ENCODE measurements at regions not wholly inside any gene's neighbourhood (a gene's known extent, or its start where the extent isn't known, plus 50 kb on each side); places are given as distances from the start of the nearest gene placed in this dataset.

DNA sequence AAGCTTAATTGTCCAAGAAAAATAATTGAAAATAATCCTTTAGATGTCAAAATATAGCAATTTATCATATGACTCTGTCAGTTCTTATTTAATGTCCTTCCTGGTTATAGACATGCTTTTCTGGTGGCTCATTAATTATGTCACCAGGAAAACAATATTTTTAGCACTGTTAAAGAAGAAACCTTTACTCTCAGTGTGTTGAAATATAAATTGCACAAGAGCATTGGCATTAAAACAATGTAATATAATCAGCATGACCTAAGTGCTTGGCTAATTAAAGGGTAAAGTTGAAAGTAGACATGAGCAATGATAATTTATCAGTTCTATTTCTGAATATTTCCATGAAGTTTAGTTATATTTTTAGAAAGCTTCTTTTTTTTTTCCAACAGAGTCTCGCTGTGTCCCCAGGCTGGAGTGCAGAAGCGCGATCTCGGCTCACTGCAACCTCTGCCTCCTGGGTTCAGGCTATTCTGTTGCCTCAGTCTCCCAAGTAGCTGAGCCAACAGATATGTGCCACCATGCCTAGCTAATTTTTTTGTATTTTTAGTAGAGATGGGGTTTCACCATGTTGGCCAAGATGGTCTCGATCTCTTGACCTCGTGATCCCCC, 232.3 kb downstream of the JRKL start:
- TF ChIP-seq CTCF (IDR thresholded peaks at IDR 0.05; ENCODE audit: low read depth, low read length, missing input control) (no peak), JUND (IDR thresholded peaks at IDR 0.05) (no peak), RAD21 (IDR thresholded peaks at IDR 0.05) (no peak)
